H4 (cell line): ENCODE measurements at regions not wholly inside any gene's neighbourhood (a gene's known extent, or its start where the extent isn't known, plus 50 kb on each side); places are given as distances from the start of the nearest gene placed in this dataset.
A peak's percentile ranks its signal among the peaks of the same experiment; 100 is the strongest.

ENCODE experiments used
- DNase-seq: peaks from one replicate; pipeline ENCODE4 v3.0.0-alpha.2; 2015; ENCODE audit warnings: low spot score

- DNase-seq = peak; percentile 34
Measured at GRCh38 chr18:57087644-57088376, 59.1 kb upstream of the BOD1L2 start.

- no peak for DNase-seq
Measured at GRCh38 chr18:57088883-57089282, 58.0 kb upstream of the BOD1L2 start.

GRCh38 chr18:57089702-57090101 is 57.2 kb upstream of the BOD1L2 start:
- no peak for DNase-seq

GRCh38 chr18:57091231-57091630 is 55.7 kb upstream of the BOD1L2 start:
- no peak for DNase-seq

- no peak for DNase-seq
Measured at GRCh38 chr18:57094175-57094574, 52.7 kb upstream of the BOD1L2 start.

GRCh38 chr18:57095884-57096283 is 51.0 kb upstream of the BOD1L2 start:
- no peak for DNase-seq
